ENCODE measurements at regions not wholly inside any gene's neighbourhood (a gene's known extent, or its start where the extent isn't known, plus 50 kb on each side); places are given as distances from the start of the nearest gene placed in this dataset.
"Not testable (repeated sequence)": the region's sequence is repeated elsewhere in the genome, so short reads cannot be mapped to it uniquely, and the experiment has no call there.

- no peak for DNase-seq
Observed at GRCh38 chr15:96582473-96582872, 252.0 kb downstream of the NR2F2 start.

- no peak for DNase-seq
Observed at GRCh38 chr15:96583671-96584070, 253.2 kb downstream of the NR2F2 start.

GRCh38 chr15:96585484-96586386 lies 255.2 kb downstream of the NR2F2 start:
- no peak for DNase-seq

GRCh38 chr15:96586901-96587300 lies 256.4 kb downstream of the NR2F2 start:
- no peak for DNase-seq

- no peak for DNase-seq
Observed at GRCh38 chr15:96589864-96590263, 259.4 kb downstream of the NR2F2 start.

- DNase-seq, result no peak
Observed at GRCh38 chr15:96593735-96594134, 263.2 kb downstream of the NR2F2 start.

- no peak for DNase-seq
Observed at GRCh38 chr15:96595951-96596350, 265.5 kb downstream of the NR2F2 start.

- DNase-seq, result no peak
Observed at GRCh38 chr15:96598514-96598913, 268.0 kb downstream of the NR2F2 start.

- DNase-seq, result no peak
Observed at GRCh38 chr15:96599268-96599667, 268.8 kb downstream of the NR2F2 start.

- DNase-seq, result no peak
Observed at GRCh38 chr15:96600350-96600749, 269.9 kb downstream of the NR2F2 start.

GRCh38 chr15:96606617-96607016 lies 276.1 kb downstream of the NR2F2 start:
- DNase-seq, result no peak

- DNase-seq, result no peak
Observed at GRCh38 chr15:96610757-96611156, 280.3 kb downstream of the NR2F2 start.

GRCh38 chr15:96612917-96613316 lies 282.4 kb downstream of the NR2F2 start:
- no peak for DNase-seq

GRCh38 chr15:96619174-96619573 lies 288.7 kb downstream of the NR2F2 start:
- DNase-seq, result no peak

GRCh38 chr15:96622714-96623113 lies 292.2 kb downstream of the NR2F2 start:
- no peak for DNase-seq

GRCh38 chr15:96625256-96625655 lies 294.8 kb downstream of the NR2F2 start:
- DNase-seq, result no peak

GRCh38 chr15:96627031-96627568 lies 296.6 kb downstream of the NR2F2 start:
- no peak for DNase-seq

- DNase-seq, result no peak
Observed at GRCh38 chr15:96629511-96629910, 299.0 kb downstream of the NR2F2 start.

GRCh38 chr15:96638793-96639192 lies 308.3 kb downstream of the NR2F2 start:
- no peak for DNase-seq

- no peak for DNase-seq
Observed at GRCh38 chr15:96645796-96646195, 315.3 kb downstream of the NR2F2 start.

- DNase-seq, result no peak
Observed at GRCh38 chr15:96648866-96649265, 318.4 kb downstream of the NR2F2 start.

GRCh38 chr15:96657096-96657495 lies 326.6 kb downstream of the NR2F2 start:
- no peak for DNase-seq

- not testable (repeated sequence) for DNase-seq
Observed at GRCh38 chr15:96666979-96667378, 336.5 kb downstream of the NR2F2 start.

GRCh38 chr15:96670389-96670788 lies 339.9 kb downstream of the NR2F2 start:
- no peak for DNase-seq

Data from skin of body (tissue), 1 donor.